Adrenal gland (tissue), 9 donors: ENCODE measurements at regions not wholly inside any gene's neighbourhood (a gene's known extent, or its start where the extent isn't known, plus 50 kb on each side); places are given as distances from the start of the nearest gene placed in this dataset.

Source experiments
- DNase-seq, 7 donors: peaks; one replicate each; pipeline ENCODE4 v3.0.0-alpha.2; 2019 to 2020
- H3K27ac ChIP-seq, 5 donors: fragments of 200-600 bp; sonication (generic) in 4 of 5; 1 replicate in 3 of 5; 2 replicates in 2 of 5; pipeline versions ENCODE4 v1.5.1 to v1.8.0; 2016 to 2020; ENCODE audit warnings: mild to moderate bottlenecking in 1 of 5
- H3K27me3 ChIP-seq: fragments of 200-600 bp; 2 replicates; pipeline ENCODE4 v1.8.0; 2021
- H3K36me3 ChIP-seq, 2 donors: fragments of 200-600 bp; replicated peaks in 1 of 2; 1 replicate in 1 of 2; 2 replicates in 1 of 2; pipeline versions ENCODE4 v1.5.1 to v1.8.0; 2018 to 2022
- H3K4me1 ChIP-seq, 2 donors: fragments of 200-600 bp; replicated peaks in 1 of 2; 1 replicate in 1 of 2; 2 replicates in 1 of 2; pipeline versions ENCODE4 v1.5.1 to v1.8.0; 2018 to 2021
- H3K4me3 ChIP-seq, 4 donors: fragments of 200-600 bp; sonication (generic) in 3 of 4; one replicate each; pipeline ENCODE4 v1.5.1; 2016 to 2018
- H3K9me3 ChIP-seq, 3 donors: fragments of 200-600 bp; sonication (generic) in 1 of 3; replicated peaks in 1 of 3; 1 replicate in 2 of 3; 2 replicates in 1 of 3; pipeline versions ENCODE4 v1.5.1 to v1.8.0; 2016 to 2021
- CTCF ChIP-seq, 6 experiments: fragments of 450-650 bp in 4 of 6; fragments of 200-600 bp in 2 of 6; sonication (generic) in 1 of 6; IDR thresholded peaks; 1 replicate in 5 of 6; 2 replicates in 1 of 6; pipeline versions ENCODE4 v1.5.1 to v1.8.0; 2016 to 2021; ENCODE audit warnings: antibody characterized with exemption in 6 of 6, mild to moderate bottlenecking in 2 of 6, moderate library complexity in 1 of 6
- POLR2A ChIP-seq, 2 donors: fragments of 450-650 bp; IDR thresholded peaks; one replicate each; pipeline ENCODE4 v1.6.1; 2017; ENCODE audit warnings: antibody characterized with exemption in 2 of 2, mild to moderate bottlenecking in 2 of 2, moderate library complexity in 1 of 2
- WGBS, 4 donors: extraction: QIAGEN DNeasy Blood & Tissue Kit in 2 of 4; methylation state at CpG; one replicate each; pipeline versions ENCODE4 v1.1.5 to v1.1.7; 2013 to 2017; 5-methylcytosine and 5-hydroxymethylcytosine counted together
- intact Hi-C, 2 donors: fragments of 100-400 bp; cut with DNase I; formaldehyde crosslinking; loops; one replicate each; pipeline versions ENCODE4 v1.14.1 to v1.15.0; 2022 to 2023
- donor health status: healthy with polysubstance abuse.
- donor health status: Bipolar disorder and iron deficiency.
- donor health status: DM: yes; HTN: yes; CAD: no.
- donor health status: DM: no; HTN: no; CAD: no.
- donor health status: DM: no; HTN: no; CAD: no.

GRCh38 chr18:23353459-23353858 lies 99.6 kb upstream of the RIOK3 start:
- H3K27me3 ChIP-seq: no peaks in the 10 kb centered on the region
- no peak overlapping the region for H3K4me3 ChIP-seq
- intact Hi-C loops: no loop called here
- peaks cover 5 to 17% of the 10 kb centered on the region in 2 donors for H3K4me1 ChIP-seq
- DNase-seq: no peak
- WGBS, 4 donors: 60 to 65% (median 63%) methylated on average over 3 of the region's 3 CpGs
- TF ChIP-seq CTCF (IDR thresholded peaks at IDR 0.05): no peak
- no peak for TF ChIP-seq POLR2A (IDR thresholded peaks at IDR 0.05)
- H3K36me3 ChIP-seq: no peaks in the 10 kb centered on the region
- no peaks in the 10 kb centered on the region for H3K9me3 ChIP-seq
- H3K27ac ChIP-seq: no peak overlapping the region

- no peak for TF ChIP-seq POLR2A (IDR thresholded peaks at IDR 0.05)
- no peak for TF ChIP-seq CTCF (IDR thresholded peaks at IDR 0.05)
- Histone ChIP-seq H3K27me3 (no peaks in the 10 kb centered on the region), H3K4me3 (no peak overlapping the region), H3K27ac (no peak overlapping the region), H3K4me1 (peaks cover 5 to 17% of the 10 kb centered on the region in 2 donors), H3K36me3 (no peaks in the 10 kb centered on the region), H3K9me3 (no peaks in the 10 kb centered on the region)
- peak in 2 of 7 donors; percentile 27 to 53 for DNase-seq
- intact Hi-C loops: no loop called here
- 53 to 73% (median 60%) methylated on average over 4 of the region's 4 CpGs for WGBS, 4 donors
These were observed 98.5 kb upstream of the RIOK3 start for GRCh38 chr18:23354625-23355024.

GRCh38 chr18:23355206-23355605 lies 97.9 kb upstream of the RIOK3 start:
- Histone ChIP-seq H3K4me3 (no peak overlapping the region), H3K9me3 (no peaks in the 10 kb centered on the region), H3K27ac (no peak overlapping the region), H3K27me3 (no peaks in the 10 kb centered on the region), H3K36me3 (no peaks in the 10 kb centered on the region), H3K4me1 (peaks cover 5 to 17% of the 10 kb centered on the region in 2 donors)
- DNase-seq: peak in 3 of 7 donors; percentile 32 to 72 (median 49)
- TF ChIP-seq POLR2A (IDR thresholded peaks at IDR 0.05): no peak
- TF ChIP-seq CTCF (IDR thresholded peaks at IDR 0.05): no peak
- intact Hi-C loops: no loop called here
- 74 to 97% (median 79%) methylated on average over 6 of the region's 6 CpGs for whole genome bisulfite sequencing, 4 donors

GRCh38 chr18:23356424-23356823 lies 96.7 kb upstream of the RIOK3 start:
- no peak for TF ChIP-seq POLR2A (IDR thresholded peaks at IDR 0.05)
- TF ChIP-seq CTCF (IDR thresholded peaks at IDR 0.05): no peak
- Histone ChIP-seq H3K9me3 (no peaks in the 10 kb centered on the region), H3K36me3 (no peaks in the 10 kb centered on the region), H3K4me3 (no peak overlapping the region), H3K4me1 (peaks cover 5 to 17% of the 10 kb centered on the region in 2 donors), H3K27me3 (no peaks in the 10 kb centered on the region), H3K27ac (peak overlapping the region in 3 of 5 donors; percentile 7 to 71 (median 30))
- WGBS, 4 donors: 76 to 81% (median 78%) methylated on average over 4 of the region's 4 CpGs
- intact Hi-C loops: no loop called here
- no peak for DNase-seq
